ENCODE measurements at regions not wholly inside any gene's neighbourhood (a gene's known extent, or its start where the extent isn't known, plus 50 kb on each side); places are given as distances from the start of the nearest gene placed in this dataset.

GRCh38 chr5:163624431-163624830 lies 119.0 kb downstream of the MAT2B start:
- TF ChIP-seq CTCF (IDR thresholded peaks at IDR 0.05; ENCODE audit: low read length) (no peak), EZH2 (IDR thresholded peaks at IDR 0.05; ENCODE audit: borderline replicate concordance, low read length) (no peak)
